ENCODE measurements at regions not wholly inside any gene's neighbourhood (a gene's known extent, or its start where the extent isn't known, plus 50 kb on each side); places are given as distances from the start of the nearest gene placed in this dataset.
A peak's percentile ranks its signal among the peaks of the same experiment; 100 is the strongest.

DNA sequence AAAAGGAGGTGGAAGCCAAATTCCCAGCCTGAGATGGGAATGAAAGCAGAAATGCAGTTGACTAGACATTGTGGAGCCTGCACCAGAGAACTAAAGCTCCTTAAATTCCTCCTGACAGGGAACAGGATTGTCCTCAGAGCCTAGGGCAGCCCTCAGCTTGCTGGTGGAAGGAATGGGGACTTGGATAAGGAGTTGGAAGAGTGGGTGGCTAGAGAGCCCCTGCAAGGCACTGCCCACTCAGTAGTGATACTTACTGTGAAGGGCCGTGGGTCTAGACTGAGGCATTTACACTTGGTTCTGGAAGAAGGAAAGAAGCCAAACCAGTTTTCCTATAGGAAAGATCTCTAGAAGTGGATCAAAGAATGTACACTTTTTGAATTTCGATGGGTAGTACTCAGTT is 117.6 kb downstream of the PLCE1 start:
- 0 out of 2 replicates have a peak overlapping the region, but pooled peaks have one; percentile 66 for H2AFZ ChIP-seq (ENCODE audit: low read length)
- CTCF ChIA-PET (ENCODE audit: partially characterized antibody) = interaction anchor here (0.6 kb wide), 1 partner anchor 84 kb away, joined by 3 read pairs; no protein-coding TSS in a partner anchor

More for the DNA sequence above, 117.6 kb downstream of the PLCE1 start:
- DNase-seq (ENCODE audit: low read depth in 1 of 2, low spot score in 2 of 2) (no peak), FAIRE-seq (no peak)
- Histone ChIP-seq H4K91ac (replicated peaks; ENCODE audit: insufficient read length, low read length) (no peak overlapping the region), H3K56ac (replicated peaks; ENCODE audit: insufficient read length, low read depth, low read length) (no peak overlapping the region), H3K14ac (ENCODE audit: insufficient read length) (no peak overlapping the region), H2BK5ac (ENCODE audit: low read depth, low read length) (no peak overlapping the region), H2AK5ac (ENCODE audit: low read depth, low read length) (no peak overlapping the region), H4K20me1 (replicated peaks in 1 of 2; ENCODE audit: control insufficient read depth in 1 of 2, insufficient read depth in 2 of 2, low read length in 2 of 2) (no peaks in the 10 kb centered on the region), H3K27ac (ENCODE audit: low read depth, low read length) (no peak overlapping the region), H3K4me2 (ENCODE audit: insufficient read depth in 1 of 2, low read depth in 2 of 2, low read length in 2 of 2) (no peak overlapping the region), H2BK120ac (replicated peaks; ENCODE audit: low read depth, low read length) (no peak overlapping the region), H3K36me3 (ENCODE audit: control insufficient read depth in 2 of 4, insufficient read depth in 4 of 4, low read length in 3 of 4) (no peaks in the 10 kb centered on the region), H3K23ac (ENCODE audit: insufficient read length) (no peak overlapping the region), H3K79me1 (ENCODE audit: low read depth, low read length) (no peaks in the 10 kb centered on the region), H3K4ac (replicated peaks; ENCODE audit: insufficient read length, low read depth, low read length) (no peak overlapping the region), H3K79me2 (ENCODE audit: control insufficient read depth in 1 of 2, insufficient read depth in 2 of 2, low read length in 2 of 2) (no peaks in the 10 kb centered on the region), H3K9me3 (ENCODE audit: insufficient read depth in 2 of 2, low read depth in 1 of 2, low read length in 1 of 2) (no peaks in the 10 kb centered on the region), H2BK20ac (ENCODE audit: low read length) (no peak overlapping the region), H4K8ac (ENCODE audit: extremely low read depth, insufficient read depth, low read length) (no peak overlapping the region), H2BK15ac (ENCODE audit: low read length) (no peak overlapping the region), H3K9ac (replicated peaks in 1 of 4; ENCODE audit: extremely low read depth in 1 of 4, low read depth in 3 of 4, low read length in 3 of 4) (no peak overlapping the region), H3K27me3 (replicated peaks in 1 of 4; ENCODE audit: control insufficient read depth in 3 of 4, extremely low read depth in 1 of 4, insufficient read depth in 3 of 4, low read length in 3 of 4) (no peaks in the 10 kb centered on the region), H3K23me2 (ENCODE audit: low read depth, low read length) (no peaks in the 10 kb centered on the region), H3K4me3 (ENCODE audit: extremely low read depth in 1 of 4, insufficient read depth in 2 of 4, low read depth in 3 of 4, low read length in 4 of 4) (no peak overlapping the region), H3K18ac (ENCODE audit: extremely low read depth, low read length) (no peak overlapping the region), H2BK12ac (ENCODE audit: low read depth, low read length) (no peak overlapping the region), H4K5ac (ENCODE audit: insufficient read length, low read depth, low read length) (no peak overlapping the region), H3K4me1 (replicated peaks in 1 of 4; ENCODE audit: control insufficient read depth in 3 of 4, insufficient read depth in 4 of 4, low read length in 3 of 4) (no peaks in the 10 kb centered on the region)
- no peak for TF ChIP-seq JUN (IDR thresholded peaks at IDR 0.05; ENCODE audit: low read depth, low read length)
- no peak for TF ChIP-seq SUZ12 (IDR thresholded peaks at IDR 0.05; ENCODE audit: low read length)
- no peak for TF ChIP-seq NRF1 (IDR thresholded peaks at IDR 0.05; ENCODE audit: low read depth, low read length)
- 81% methylated on average over 2 of the region's 2 CpGs; no CpG with 5 or more reads in 1 of the 2 experiments for WGBS, 2 experiments (ENCODE audit: extremely low coverage in 1 of 2, insufficient coverage in 1 of 2, insufficient read length in 1 of 2, insufficient replicate concordance in 2 of 2, low coverage in 1 of 2, low lambda C conversion rate in 2 of 2, missing lambda C conversion rate in 1 of 2)
- POLR2A ChIA-PET (ENCODE audit: partially characterized antibody) = no interaction called here

All from H1 (cell line).